Uterus (tissue), 3 donors: ENCODE measurements at regions not wholly inside any gene's neighbourhood (a gene's known extent, or its start where the extent isn't known, plus 50 kb on each side); places are given as distances from the start of the nearest gene placed in this dataset.

Experiments used
- DNase-seq, 2 donors: peaks; one replicate each; pipeline ENCODE4 v3.0.0-alpha.2; 2019 to 2020
- H3K27ac ChIP-seq, 2 donors: fragments of 200-600 bp; sonication (generic); 1 replicate in 1 of 2; 2 replicates in 1 of 2; pipeline ENCODE4 v1.5.1; 2016 to 2018
- H3K27me3 ChIP-seq, 2 donors: fragments of 200-600 bp; sonication (generic); one replicate each; pipeline ENCODE4 v1.5.1; 2018 to 2019; ENCODE audit warnings: control low read depth in 1 of 2
- H3K36me3 ChIP-seq, 2 donors: fragments of 200-600 bp; sonication (generic); one replicate each; pipeline ENCODE4 v1.5.1; 2019; ENCODE audit warnings: control low read depth in 1 of 2
- H3K4me1 ChIP-seq, 2 donors: fragments of 200-600 bp; sonication (generic); one replicate each; pipeline ENCODE4 v1.5.1; 2018 to 2019; ENCODE audit warnings: control low read depth in 1 of 2
- H3K4me3 ChIP-seq, 2 donors: fragments of 200-600 bp; sonication (generic); 1 replicate in 1 of 2; 2 replicates in 1 of 2; pipeline ENCODE4 v1.5.1; 2018 to 2019; ENCODE audit warnings: mild to moderate bottlenecking in 1 of 2
- H3K9me3 ChIP-seq, 2 donors: fragments of 200-600 bp; sonication (generic); one replicate each; pipeline ENCODE4 v1.5.1; 2019; ENCODE audit warnings: control low read depth in 1 of 2
- POLR2A ChIP-seq, 2 donors: fragments of 450-650 bp; IDR thresholded peaks; one replicate each; pipeline ENCODE4 v1.6.1; 2016; ENCODE audit warnings: antibody characterized with exemption in 2 of 2, mild to moderate bottlenecking in 1 of 2, moderate library complexity in 1 of 2
- intact Hi-C: fragments of 100-400 bp; cut with DNase I; formaldehyde crosslinking; loops from one replicate; pipeline ENCODE4 v1.15.1; 2023; ENCODE audit warnings: low total_unique reads
- TF ChIP-seq, protein P1 (sequence below), 4 experiments: fragments of 200-600 bp in 2 of 4; fragments of 450-650 bp in 2 of 4; sonication (generic) in 2 of 4; IDR thresholded peaks; one replicate each; pipeline ENCODE4 v1.5.1; 2016 to 2019; ENCODE audit warnings: antibody characterized with exemption in 4 of 4, mild to moderate bottlenecking in 2 of 4, moderate library complexity in 1 of 4
- donor health status: DM: yes; HTN: yes; CAD: no.

DNA sequence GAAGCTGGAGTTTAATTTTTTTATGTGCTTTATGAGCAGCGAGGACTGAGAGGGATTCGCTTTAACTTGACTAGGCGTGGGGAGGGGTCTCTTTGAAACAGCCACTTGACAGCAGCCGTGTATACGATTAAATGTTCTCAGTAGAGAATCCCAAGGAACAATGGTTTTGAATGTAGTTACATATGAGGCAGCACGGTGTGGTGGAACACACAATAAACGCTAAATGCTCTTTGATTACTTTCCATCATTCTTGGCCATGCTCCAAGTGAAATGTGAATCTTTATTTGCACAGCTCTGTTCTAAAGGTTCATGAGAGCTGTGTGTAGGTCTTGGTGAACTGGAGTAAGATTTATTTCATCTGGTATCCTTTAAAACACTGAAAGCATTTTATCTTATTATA lies 251.4 kb upstream of the TGFBR2 start:
- no peaks in the 10 kb centered on the region for H3K36me3 ChIP-seq
- H3K9me3 ChIP-seq, result no peaks in the 10 kb centered on the region
- no peaks in the 10 kb centered on the region for H3K27me3 ChIP-seq
- no peak for DNase-seq
- intact Hi-C loops, result no loop called here
- TF ChIP-seq, protein P1, sequence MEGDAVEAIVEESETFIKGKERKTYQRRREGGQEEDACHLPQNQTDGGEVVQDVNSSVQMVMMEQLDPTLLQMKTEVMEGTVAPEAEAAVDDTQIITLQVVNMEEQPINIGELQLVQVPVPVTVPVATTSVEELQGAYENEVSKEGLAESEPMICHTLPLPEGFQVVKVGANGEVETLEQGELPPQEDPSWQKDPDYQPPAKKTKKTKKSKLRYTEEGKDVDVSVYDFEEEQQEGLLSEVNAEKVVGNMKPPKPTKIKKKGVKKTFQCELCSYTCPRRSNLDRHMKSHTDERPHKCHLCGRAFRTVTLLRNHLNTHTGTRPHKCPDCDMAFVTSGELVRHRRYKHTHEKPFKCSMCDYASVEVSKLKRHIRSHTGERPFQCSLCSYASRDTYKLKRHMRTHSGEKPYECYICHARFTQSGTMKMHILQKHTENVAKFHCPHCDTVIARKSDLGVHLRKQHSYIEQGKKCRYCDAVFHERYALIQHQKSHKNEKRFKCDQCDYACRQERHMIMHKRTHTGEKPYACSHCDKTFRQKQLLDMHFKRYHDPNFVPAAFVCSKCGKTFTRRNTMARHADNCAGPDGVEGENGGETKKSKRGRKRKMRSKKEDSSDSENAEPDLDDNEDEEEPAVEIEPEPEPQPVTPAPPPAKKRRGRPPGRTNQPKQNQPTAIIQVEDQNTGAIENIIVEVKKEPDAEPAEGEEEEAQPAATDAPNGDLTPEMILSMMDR (IDR thresholded peaks at IDR 0.05), result no peak
- no peak for TF ChIP-seq POLR2A (IDR thresholded peaks at IDR 0.05)
- peak overlapping the region; percentile 66 to 76 for H3K27ac ChIP-seq
- H3K4me3 ChIP-seq, result no peak overlapping the region
- no peaks in the 10 kb centered on the region for H3K4me1 ChIP-seq

DNA sequence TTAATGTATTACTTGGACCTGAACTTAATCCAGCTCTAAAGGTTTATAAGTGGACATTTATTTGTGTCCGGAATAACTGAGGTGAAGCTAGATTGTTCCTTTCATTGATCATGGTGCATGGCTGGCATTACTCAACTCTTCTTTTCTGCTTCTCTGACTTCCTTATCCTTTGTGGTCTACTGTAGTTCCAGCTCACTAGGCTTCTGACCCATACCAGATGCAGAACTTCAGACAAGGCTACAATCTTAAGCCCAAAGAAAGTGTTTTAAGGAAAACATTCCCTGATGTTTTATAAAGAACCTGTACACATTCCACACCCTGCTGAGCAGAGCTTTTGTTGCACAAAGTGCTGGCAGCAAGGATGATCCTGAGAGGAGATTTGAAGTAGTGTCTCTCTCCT lies 250.8 kb upstream of the TGFBR2 start:
- no peak for DNase-seq
- Histone ChIP-seq H3K9me3 (no peaks in the 10 kb centered on the region), H3K36me3 (no peaks in the 10 kb centered on the region), H3K4me1 (no peaks in the 10 kb centered on the region), H3K27ac (peak overlapping the region; percentile 5 to 76), H3K27me3 (no peaks in the 10 kb centered on the region), H3K4me3 (no peak overlapping the region)
- no peak for TF ChIP-seq POLR2A (IDR thresholded peaks at IDR 0.05)
- TF ChIP-seq, protein P1 (IDR thresholded peaks at IDR 0.05), result no peak
- intact Hi-C loops, result no loop called here

DNA sequence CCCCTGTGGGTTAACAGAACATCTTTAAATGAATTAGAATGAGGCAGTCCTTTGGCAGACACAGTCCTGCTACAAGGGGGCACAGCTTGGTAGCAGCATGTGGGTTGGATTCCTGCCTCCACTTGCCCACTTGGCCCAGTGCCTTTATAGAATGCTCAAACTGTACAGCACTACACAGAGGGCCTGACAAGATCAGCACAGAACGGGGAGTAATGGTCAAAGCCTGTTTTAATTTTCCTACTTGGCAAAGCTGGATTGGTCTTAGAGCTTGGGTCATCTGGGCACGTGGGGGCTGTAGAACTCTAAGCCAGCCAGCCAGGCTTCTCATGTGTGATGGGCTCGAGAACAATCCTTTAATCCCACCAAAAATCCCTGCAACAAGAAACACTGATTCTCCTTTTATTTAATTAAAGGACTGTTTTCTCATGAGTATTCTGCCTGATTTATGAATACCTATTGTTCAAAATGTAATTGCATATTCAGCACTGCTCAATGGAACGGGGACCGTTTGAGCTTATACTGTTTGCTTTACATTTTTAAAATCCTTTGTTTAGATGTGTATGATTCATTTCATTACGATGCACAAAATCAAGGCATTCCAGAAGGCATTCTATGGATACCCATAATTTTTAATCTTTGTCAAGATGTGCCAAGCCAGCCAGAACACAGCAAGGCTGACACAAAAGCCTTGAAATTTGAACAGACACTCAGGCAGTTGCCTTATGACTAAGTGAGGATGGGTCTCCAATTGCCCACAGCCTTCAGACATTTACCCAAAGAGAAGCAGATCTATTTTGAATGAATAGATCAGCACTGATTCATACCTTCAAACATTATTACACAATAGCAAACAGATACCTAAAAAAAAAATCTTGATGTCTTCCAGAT lies 249.3 kb upstream of the TGFBR2 start:
- DNase-seq, result no peak
- Histone ChIP-seq H3K36me3 (no peaks in the 10 kb centered on the region), H3K9me3 (no peaks in the 10 kb centered on the region), H3K4me3 (no peak overlapping the region), H3K27me3 (no peaks in the 10 kb centered on the region), H3K4me1 (no peaks in the 10 kb centered on the region), H3K27ac (no peak overlapping the region)
- TF ChIP-seq, protein P1 (IDR thresholded peaks at IDR 0.05), result no peak
- no peak for TF ChIP-seq POLR2A (IDR thresholded peaks at IDR 0.05)
- intact Hi-C loops, result no loop called here

DNA sequence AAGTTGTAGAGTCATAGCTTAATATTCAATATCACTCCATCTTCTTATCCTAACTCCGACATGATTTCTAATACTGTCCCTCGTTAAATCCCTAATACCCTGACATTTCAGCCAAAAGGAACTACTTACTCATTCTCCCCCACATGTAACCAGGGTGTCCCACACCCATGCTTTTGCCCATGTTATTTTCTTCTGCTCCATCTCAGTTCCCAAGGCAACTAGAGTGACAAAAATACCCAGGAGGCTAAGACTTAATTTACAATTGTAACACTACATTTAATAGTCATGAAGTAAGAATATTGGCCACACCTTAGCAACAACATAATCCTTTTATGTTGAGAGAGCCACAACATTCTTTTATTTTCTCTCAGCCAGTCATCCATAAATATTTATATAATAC lies 248.5 kb upstream of the TGFBR2 start:
- no peak overlapping the region for H3K27ac ChIP-seq
- no peaks in the 10 kb centered on the region for H3K27me3 ChIP-seq
- H3K4me3 ChIP-seq, result no peak overlapping the region
- intact Hi-C loops, result no loop called here
- TF ChIP-seq, protein P1 (IDR thresholded peaks at IDR 0.05), result no peak
- TF ChIP-seq POLR2A (IDR thresholded peaks at IDR 0.05), result no peak
- no peaks in the 10 kb centered on the region for H3K9me3 ChIP-seq
- no peaks in the 10 kb centered on the region for H3K4me1 ChIP-seq
- DNase-seq, result no peak
- no peaks in the 10 kb centered on the region for H3K36me3 ChIP-seq

DNA sequence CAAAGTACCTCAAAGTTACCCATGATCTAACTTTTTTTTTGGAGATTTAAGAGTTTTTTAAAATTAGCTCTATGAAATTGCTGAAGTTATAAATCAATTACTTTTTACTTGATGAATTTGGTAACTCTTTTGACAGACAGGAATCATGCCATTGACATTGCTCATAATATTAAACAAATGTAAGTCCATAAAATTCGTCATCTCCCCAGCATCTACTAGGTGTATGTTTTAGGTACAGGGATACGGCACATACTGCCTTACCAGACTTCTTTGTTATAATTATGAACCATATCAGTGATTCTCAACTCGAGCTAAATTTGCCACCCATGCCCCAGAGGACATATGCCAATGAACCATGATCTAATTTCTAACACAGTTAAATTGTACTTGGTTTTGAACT lies 247.5 kb upstream of the TGFBR2 start:
- H3K27ac ChIP-seq, result no peak overlapping the region
- no peak overlapping the region for H3K4me3 ChIP-seq
- TF ChIP-seq POLR2A (IDR thresholded peaks at IDR 0.05), result no peak
- TF ChIP-seq, protein P1 (IDR thresholded peaks at IDR 0.05), result no peak
- no peaks in the 10 kb centered on the region for H3K4me1 ChIP-seq
- no peaks in the 10 kb centered on the region for H3K36me3 ChIP-seq
- intact Hi-C loops, result no loop called here
- H3K27me3 ChIP-seq, result no peaks in the 10 kb centered on the region
- DNase-seq, result no peak
- H3K9me3 ChIP-seq, result no peaks in the 10 kb centered on the region
